Upper lobe of right lung (tissue), 1 donor: ENCODE measurements at regions not wholly inside any gene's neighbourhood (a gene's known extent, or its start where the extent isn't known, plus 50 kb on each side); places are given as distances from the start of the nearest gene placed in this dataset.

ENCODE experiments used
- ATAC-seq: fragments of 200-7000 bp; cut with Tn5 transposase; one replicate; pipeline ENCODE4 v1.9.1; 2020; ENCODE audit warnings: mild to moderate bottlenecking, moderate library complexity
- DNase-seq: peaks from one replicate; pipeline ENCODE4 v3.0.0-alpha.2; 2020
- H3K27ac ChIP-seq: fragments of 200-600 bp; one replicate; pipeline ENCODE4 v1.8.0; 2022
- H3K27me3 ChIP-seq: fragments of 200-600 bp; one replicate; pipeline ENCODE4 v1.8.0; 2022; ENCODE audit warnings: mild to moderate bottlenecking
- H3K36me3 ChIP-seq: fragments of 200-600 bp; one replicate; pipeline ENCODE4 v1.8.0; 2022
- H3K4me1 ChIP-seq: fragments of 200-600 bp; one replicate; pipeline ENCODE4 v1.8.0; 2022
- H3K4me3 ChIP-seq: fragments of 200-600 bp; one replicate; pipeline ENCODE4 v1.8.0; 2022; ENCODE audit warnings: mild to moderate bottlenecking
- H3K9me3 ChIP-seq: fragments of 200-600 bp; one replicate; pipeline ENCODE4 v1.8.0; 2022
- CTCF ChIP-seq: fragments of 200-600 bp; IDR thresholded peaks from one replicate; pipeline ENCODE4 v1.8.0; 2022; ENCODE audit warnings: antibody characterized with exemption
- intact Hi-C: fragments of 100-400 bp; cut with DNase I; formaldehyde crosslinking; loops from one replicate; pipeline ENCODE4 v1.11.0; 2022
- donor health status: DM: no; HTN: yes; CAD: no; lungs with severe emphysema.

DNA sequence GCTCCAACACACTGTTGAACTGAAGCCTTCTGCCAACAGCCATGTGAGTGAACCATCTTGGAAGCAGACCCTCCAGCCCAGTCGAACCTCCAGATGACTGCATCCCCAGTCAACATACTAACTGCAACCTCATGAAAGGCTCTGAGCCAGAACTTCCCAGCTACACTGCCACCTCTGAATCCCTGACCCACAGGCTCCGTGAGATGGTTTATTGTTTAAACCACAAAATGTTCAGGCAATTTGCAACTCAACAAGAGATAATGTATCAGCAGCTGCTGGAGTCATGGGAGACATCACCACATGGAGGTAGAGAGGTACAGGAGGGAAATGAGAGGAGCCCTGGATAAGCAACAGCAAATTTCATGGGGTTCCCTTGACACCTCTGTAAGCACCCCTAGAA is 266.4 kb upstream of the NBEA start:
- ATAC-seq (no peak), DNase-seq (no peak)
- no peak overlapping the region for H3K27ac ChIP-seq
- no peak for TF ChIP-seq CTCF
- H3K27me3 ChIP-seq, result no peaks in the 10 kb centered on the region
- intact Hi-C loops, result no loop called here
- no peaks in the 10 kb centered on the region for H3K36me3 ChIP-seq
- H3K9me3 ChIP-seq, result no peaks in the 10 kb centered on the region
- H3K4me1 ChIP-seq, result no peaks in the 10 kb centered on the region
- H3K4me3 ChIP-seq, result no peak overlapping the region

- DNase-seq (no peak), ATAC-seq (no peak)
- Histone ChIP-seq H3K4me1 (no peaks in the 10 kb centered on the region), H3K27ac (no peak overlapping the region), H3K36me3 (no peaks in the 10 kb centered on the region), H3K9me3 (no peaks in the 10 kb centered on the region), H3K4me3 (no peak overlapping the region), H3K27me3 (no peaks in the 10 kb centered on the region)
- TF ChIP-seq CTCF, result no peak
- intact Hi-C loops, result no loop called here
These were observed 263.9 kb upstream of the NBEA start for GRCh38 chr13:34678154-34678553.

- Histone ChIP-seq H3K27ac (no peak overlapping the region), H3K27me3 (no peaks in the 10 kb centered on the region), H3K36me3 (no peaks in the 10 kb centered on the region), H3K4me3 (no peak overlapping the region), H3K9me3 (no peaks in the 10 kb centered on the region), H3K4me1 (no peaks in the 10 kb centered on the region)
- TF ChIP-seq CTCF, result no peak
- ATAC-seq (no peak), DNase-seq (no peak)
- intact Hi-C loops, result no loop called here
These were observed 260.6 kb upstream of the NBEA start for GRCh38 chr13:34681405-34681955.

- H3K4me3 ChIP-seq, result no peak overlapping the region
These were observed 247.0 kb upstream of the NBEA start for GRCh38 chr13:34695063-34695462.

GRCh38 chr13:34696296-34696695 is 245.8 kb upstream of the NBEA start:
- no peaks in the 10 kb centered on the region for H3K27me3 ChIP-seq
- intact Hi-C loops, result no loop called here
- no peak overlapping the region for H3K4me3 ChIP-seq

More at GRCh38 chr13:34695063-34695462, 247.0 kb upstream of the NBEA start:
- no peak for TF ChIP-seq CTCF
- Histone ChIP-seq H3K27me3 (no peaks in the 10 kb centered on the region), H3K36me3 (no peaks in the 10 kb centered on the region), H3K27ac (no peak overlapping the region), H3K4me1 (no peaks in the 10 kb centered on the region), H3K9me3 (no peaks in the 10 kb centered on the region)
- DNase-seq (no peak), ATAC-seq (no peak)
- intact Hi-C loops, result no loop called here

More at GRCh38 chr13:34696296-34696695, 245.8 kb upstream of the NBEA start:
- Histone ChIP-seq H3K9me3 (no peaks in the 10 kb centered on the region), H3K27ac (no peak overlapping the region), H3K36me3 (no peaks in the 10 kb centered on the region), H3K4me1 (no peaks in the 10 kb centered on the region)
- ATAC-seq (no peak), DNase-seq (no peak)
- TF ChIP-seq CTCF, result no peak
